ENCODE measurements at regions not wholly inside any gene's neighbourhood (a gene's known extent, or its start where the extent isn't known, plus 50 kb on each side); places are given as distances from the start of the nearest gene placed in this dataset.

DNA sequence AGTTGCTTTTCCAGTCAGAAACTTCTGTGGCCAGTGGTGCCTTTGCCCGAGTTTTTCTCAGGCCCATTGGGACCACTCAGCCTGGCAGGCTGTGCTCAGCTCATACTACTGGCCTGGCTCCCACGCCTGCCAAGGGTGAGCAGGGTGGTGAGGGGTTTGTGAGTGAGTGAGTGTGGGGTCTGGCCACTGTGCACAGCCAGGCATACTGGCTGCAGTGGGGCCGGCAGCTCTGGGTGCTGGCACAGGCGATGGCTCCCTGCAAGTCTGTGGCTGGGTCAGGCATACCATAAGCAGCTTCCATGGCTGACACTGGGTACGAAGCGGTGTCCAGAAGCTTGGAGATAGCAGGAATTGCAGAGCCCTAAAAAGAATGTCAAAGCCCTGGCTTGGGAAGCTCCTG lies 161.0 kb downstream of the SLITRK6 start:
- Histone ChIP-seq H3K9me3 (ENCODE audit: low read length) (no peaks in the 10 kb centered on the region), H3K9me2 (replicated peaks; ENCODE audit: low read length) (no peaks in the 10 kb centered on the region), H3K9ac (ENCODE audit: low read length) (no peak overlapping the region), H3K79me2 (ENCODE audit: low read length) (no peaks in the 10 kb centered on the region), H3K4me3 (ENCODE audit: low read length) (no peak overlapping the region), H3K36me3 (ENCODE audit: low read depth, low read length) (no peaks in the 10 kb centered on the region), H3K4me1 (ENCODE audit: insufficient read depth, low read length) (no peaks in the 10 kb centered on the region), H3K4me2 (ENCODE audit: low read length) (no peak overlapping the region), H2AFZ (ENCODE audit: low read length) (no peak overlapping the region), H4K20me1 (ENCODE audit: low read length) (no peaks in the 10 kb centered on the region), H3K27me3 (ENCODE audit: low read length) (no peaks in the 10 kb centered on the region), H3F3A (ENCODE audit: low read length, unreplicated experiment) (no peaks in the 10 kb centered on the region), H3K27ac (ENCODE audit: low read length) (no peak overlapping the region)
- intact Hi-C loops (cut with micrococcal nuclease), result no loop called here
- ATAC-seq, result no peak
- ChIA-PET POLR2A (ENCODE audit: unreplicated experiment) (no interaction called here), CTCF (no interaction called here)
- TF ChIP-seq, protein P1, sequence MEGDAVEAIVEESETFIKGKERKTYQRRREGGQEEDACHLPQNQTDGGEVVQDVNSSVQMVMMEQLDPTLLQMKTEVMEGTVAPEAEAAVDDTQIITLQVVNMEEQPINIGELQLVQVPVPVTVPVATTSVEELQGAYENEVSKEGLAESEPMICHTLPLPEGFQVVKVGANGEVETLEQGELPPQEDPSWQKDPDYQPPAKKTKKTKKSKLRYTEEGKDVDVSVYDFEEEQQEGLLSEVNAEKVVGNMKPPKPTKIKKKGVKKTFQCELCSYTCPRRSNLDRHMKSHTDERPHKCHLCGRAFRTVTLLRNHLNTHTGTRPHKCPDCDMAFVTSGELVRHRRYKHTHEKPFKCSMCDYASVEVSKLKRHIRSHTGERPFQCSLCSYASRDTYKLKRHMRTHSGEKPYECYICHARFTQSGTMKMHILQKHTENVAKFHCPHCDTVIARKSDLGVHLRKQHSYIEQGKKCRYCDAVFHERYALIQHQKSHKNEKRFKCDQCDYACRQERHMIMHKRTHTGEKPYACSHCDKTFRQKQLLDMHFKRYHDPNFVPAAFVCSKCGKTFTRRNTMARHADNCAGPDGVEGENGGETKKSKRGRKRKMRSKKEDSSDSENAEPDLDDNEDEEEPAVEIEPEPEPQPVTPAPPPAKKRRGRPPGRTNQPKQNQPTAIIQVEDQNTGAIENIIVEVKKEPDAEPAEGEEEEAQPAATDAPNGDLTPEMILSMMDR (conservative IDR thresholded peaks at IDR 0.05; ENCODE audit: low read depth, low read length), result no peak
- no peak for TF ChIP-seq EZH2phosphoT487 (IDR thresholded peaks at IDR 0.05; ENCODE audit: borderline replicate concordance, low read length)
- TF ChIP-seq EZH2 (IDR thresholded peaks at IDR 0.05; ENCODE audit: low read length, unreplicated experiment), result no peak
- no TSS peak for BruUV-seq (replicated peaks)
- DNase-seq, result no peak

DNA sequence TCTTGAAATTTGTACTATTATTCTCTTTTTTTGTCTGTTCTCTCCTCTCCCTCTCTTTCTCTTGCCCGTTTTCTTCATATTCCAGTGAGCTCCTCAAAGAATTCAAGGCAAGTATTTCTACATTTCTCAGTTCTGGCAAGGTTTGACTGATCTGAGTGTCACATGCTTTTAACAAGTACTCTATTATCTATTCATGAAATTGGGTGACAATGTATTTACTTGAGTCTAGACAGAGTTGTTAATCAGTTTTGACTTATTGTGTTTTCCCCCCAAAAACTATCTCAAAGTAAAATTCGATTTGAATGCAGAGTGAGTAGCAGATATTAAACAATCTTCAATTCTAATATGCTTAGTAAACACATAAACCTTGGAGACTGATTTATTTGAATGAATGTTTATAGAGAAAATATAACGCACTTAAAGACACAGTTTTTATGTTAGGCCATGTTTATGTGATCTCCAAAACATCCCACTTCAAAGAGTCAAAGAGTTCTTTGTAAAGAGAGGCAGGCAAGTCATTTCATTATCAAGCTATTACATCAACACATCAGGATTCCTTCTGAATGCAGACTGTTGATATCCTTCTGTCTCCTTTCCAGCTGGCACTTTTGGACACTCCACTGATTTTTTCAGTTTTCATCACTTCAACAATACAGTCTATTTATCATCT lies 166.6 kb downstream of the SLITRK6 start:
- CTCF ChIA-PET, result no interaction called here
- ATAC-seq, result no peak

DNA sequence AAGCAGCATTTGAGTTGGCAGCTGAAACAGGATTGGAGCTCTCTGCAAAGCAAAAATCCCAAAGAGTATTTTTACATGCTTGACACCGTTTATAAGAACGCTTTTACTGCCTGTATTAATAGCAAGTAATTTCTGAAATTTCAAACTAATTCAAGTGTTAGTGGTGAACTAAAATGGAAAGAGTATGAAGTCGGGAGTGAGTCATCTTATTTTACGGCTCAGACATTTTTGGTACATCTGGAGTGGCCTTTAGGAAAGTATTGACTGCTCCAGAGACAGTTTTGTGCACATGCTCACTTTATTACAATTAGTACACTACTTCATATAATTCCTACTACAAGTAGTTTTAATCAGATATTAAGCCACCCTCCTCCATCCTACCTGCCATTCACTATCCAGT lies 167.4 kb downstream of the SLITRK6 start:
- Histone ChIP-seq H3K4me2 (ENCODE audit: low read length) (no peak overlapping the region), H3K27ac (ENCODE audit: low read length) (no peak overlapping the region), H3K79me2 (ENCODE audit: low read length) (no peaks in the 10 kb centered on the region), H2AFZ (ENCODE audit: low read length) (no peak overlapping the region), H3K27me3 (ENCODE audit: low read length) (no peaks in the 10 kb centered on the region), H3K9me2 (replicated peaks; ENCODE audit: low read length) (no peaks in the 10 kb centered on the region), H3K9ac (ENCODE audit: low read length) (no peak overlapping the region), H3K4me3 (ENCODE audit: low read length) (no peak overlapping the region), H3K9me3 (ENCODE audit: low read length) (no peaks in the 10 kb centered on the region), H3F3A (ENCODE audit: low read length, unreplicated experiment) (no peaks in the 10 kb centered on the region), H3K4me1 (ENCODE audit: insufficient read depth, low read length) (no peaks in the 10 kb centered on the region), H3K36me3 (ENCODE audit: low read depth, low read length) (no peaks in the 10 kb centered on the region), H4K20me1 (ENCODE audit: low read length) (no peaks in the 10 kb centered on the region)
- ChIA-PET POLR2A (ENCODE audit: unreplicated experiment) (no interaction called here), CTCF (no interaction called here)
- ATAC-seq (no peak), DNase-seq (peak; percentile 31)
- intact Hi-C loops (cut with micrococcal nuclease), result no loop called here
- TF ChIP-seq EZH2 (IDR thresholded peaks at IDR 0.05; ENCODE audit: low read length, unreplicated experiment), result no peak
- no peak for TF ChIP-seq EZH2phosphoT487 (IDR thresholded peaks at IDR 0.05; ENCODE audit: borderline replicate concordance, low read length)
- TF ChIP-seq, protein P1 (conservative IDR thresholded peaks at IDR 0.05; ENCODE audit: low read depth, low read length), result no peak
- BruUV-seq (replicated peaks), result no TSS peak

More for the DNA sequence above, 166.6 kb downstream of the SLITRK6 start:
- no peaks in the 10 kb centered on the region for H3K27me3 ChIP-seq (ENCODE audit: low read length)
- BruUV-seq (replicated peaks), result no TSS peak
- H4K20me1 ChIP-seq (ENCODE audit: low read length), result no peaks in the 10 kb centered on the region
- TF ChIP-seq, protein P1 (conservative IDR thresholded peaks at IDR 0.05; ENCODE audit: low read depth, low read length), result no peak
- no peak for TF ChIP-seq EZH2phosphoT487 (IDR thresholded peaks at IDR 0.05; ENCODE audit: borderline replicate concordance, low read length)
- TF ChIP-seq EZH2 (IDR thresholded peaks at IDR 0.05; ENCODE audit: low read length, unreplicated experiment), result no peak
- no peaks in the 10 kb centered on the region for H3F3A ChIP-seq (ENCODE audit: low read length, unreplicated experiment)
- no peak for DNase-seq
- H3K36me3 ChIP-seq (ENCODE audit: low read depth, low read length), result no peaks in the 10 kb centered on the region
- POLR2A ChIA-PET (ENCODE audit: unreplicated experiment), result no interaction called here
- no peak overlapping the region for H3K4me3 ChIP-seq (ENCODE audit: low read length)
- H3K27ac ChIP-seq (ENCODE audit: low read length), result no peak overlapping the region
- H3K9ac ChIP-seq (ENCODE audit: low read length), result no peak overlapping the region
- H3K4me2 ChIP-seq (ENCODE audit: low read length), result no peak overlapping the region
- H3K9me2 ChIP-seq (replicated peaks; ENCODE audit: low read length), result no peaks in the 10 kb centered on the region
- intact Hi-C loops (cut with micrococcal nuclease), result no loop called here
- no peaks in the 10 kb centered on the region for H3K4me1 ChIP-seq (ENCODE audit: insufficient read depth, low read length)
- no peak overlapping the region for H2AFZ ChIP-seq (ENCODE audit: low read length)
- H3K79me2 ChIP-seq (ENCODE audit: low read length), result no peaks in the 10 kb centered on the region
- no peaks in the 10 kb centered on the region for H3K9me3 ChIP-seq (ENCODE audit: low read length)
